ENCODE measurements at regions not wholly inside any gene's neighbourhood (a gene's known extent, or its start where the extent isn't known, plus 50 kb on each side); places are given as distances from the start of the nearest gene placed in this dataset.
"Not testable (repeated sequence)": the region's sequence is repeated elsewhere in the genome, so short reads cannot be mapped to it uniquely, and the experiment has no call there.

GRCh38 chr14:96686126-96686525 lies 111.1 kb upstream of the VRK1 start:
- DNase-seq (ENCODE audit: low read depth in 2 of 2), result no peak

DNA sequence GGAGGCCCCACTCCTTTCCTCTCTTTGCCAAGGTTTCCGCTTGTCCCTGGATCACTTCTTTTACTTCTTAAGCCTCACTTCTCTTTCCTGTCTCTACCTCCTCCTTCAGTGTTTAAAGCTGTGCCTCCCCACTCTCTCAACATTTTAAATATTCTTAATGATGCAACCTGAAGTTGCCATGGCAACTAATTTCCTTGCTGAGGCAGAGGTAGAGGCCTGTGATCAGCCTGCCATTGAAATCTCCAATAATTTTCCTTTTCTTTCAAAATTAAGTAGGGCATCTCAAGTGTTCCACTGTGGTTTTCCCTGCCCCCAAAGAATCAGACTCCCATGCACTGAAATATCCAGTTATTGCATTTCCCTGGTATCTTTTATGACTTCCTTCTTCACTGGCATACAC lies 108.6 kb upstream of the VRK1 start:
- DNase-seq (ENCODE audit: low read depth in 2 of 2), result no peak

- DNase-seq (ENCODE audit: low read depth in 2 of 2), result no peak
Measured at GRCh38 chr14:96690713-96691383, 106.3 kb upstream of the VRK1 start.

DNA sequence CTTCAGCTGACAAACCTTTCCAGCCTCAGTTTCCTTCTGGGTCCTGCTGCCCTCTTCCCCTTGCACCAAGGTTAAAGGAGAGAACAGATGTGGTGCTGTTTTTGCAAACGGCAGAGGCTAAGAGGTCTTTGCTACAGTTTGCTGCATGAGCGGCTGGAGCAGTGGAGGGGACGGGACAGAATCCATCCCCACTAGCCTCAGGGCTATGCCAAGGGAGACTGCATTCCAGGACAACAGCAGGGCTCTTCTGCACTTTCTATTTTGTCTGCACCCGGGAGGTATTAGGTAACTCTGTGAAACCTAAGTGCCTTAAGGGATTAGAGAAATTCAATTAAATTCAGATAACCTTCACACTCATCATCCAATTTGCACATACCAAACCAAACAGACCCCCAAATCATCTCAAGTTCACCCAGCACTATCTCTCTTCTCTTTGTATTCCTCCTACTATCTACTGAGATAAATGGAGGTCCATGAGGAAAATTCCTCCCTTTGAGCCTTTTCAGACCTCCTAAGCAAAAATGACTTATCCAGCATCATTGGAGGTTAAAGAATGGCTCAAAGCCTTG lies 103.8 kb upstream of the VRK1 start:
- no peak for DNase-seq (ENCODE audit: low read depth in 2 of 2)

- DNase-seq (ENCODE audit: low read depth in 2 of 2), result no peak
Measured at GRCh38 chr14:96693987-96694386, 103.2 kb upstream of the VRK1 start.

DNA sequence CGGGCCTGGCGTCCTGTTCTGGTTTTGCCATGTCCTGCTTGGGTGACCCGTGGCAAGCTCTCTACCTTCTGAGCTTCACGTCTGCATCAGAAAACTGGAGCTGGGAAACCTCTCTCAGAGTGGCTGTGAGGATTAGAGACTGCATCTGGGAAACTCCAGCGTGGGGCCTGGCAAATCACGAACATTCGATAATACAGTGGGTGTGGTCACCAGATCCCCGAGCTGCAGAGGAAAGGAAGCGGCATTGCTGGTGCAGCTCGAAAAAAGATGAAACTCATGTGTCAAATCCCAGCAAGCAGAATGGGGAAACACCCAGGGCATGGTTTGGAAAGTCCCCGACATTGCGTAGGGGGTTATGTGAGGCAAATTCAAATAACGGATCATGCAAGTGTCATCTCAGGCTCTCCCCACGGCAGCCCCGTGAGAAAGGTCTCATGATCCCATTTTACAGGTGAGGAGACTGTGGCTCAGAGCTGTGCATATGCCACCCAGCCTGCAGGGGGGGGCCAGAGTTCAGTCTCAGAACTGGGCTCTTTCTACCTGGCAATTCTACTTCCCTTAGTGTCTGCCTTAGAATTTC lies 98.1 kb upstream of the VRK1 start:
- DNase-seq (ENCODE audit: low read depth in 2 of 2), result no peak

- no peak for DNase-seq (ENCODE audit: low read depth in 2 of 2)
Measured at GRCh38 chr14:96699666-96700065, 97.5 kb upstream of the VRK1 start.

GRCh38 chr14:96702831-96703230 lies 94.4 kb upstream of the VRK1 start:
- DNase-seq (ENCODE audit: low read depth in 2 of 2), result no peak

- no peak for DNase-seq (ENCODE audit: low read depth in 2 of 2)
Measured at GRCh38 chr14:96705422-96706092, 91.6 kb upstream of the VRK1 start.

DNA sequence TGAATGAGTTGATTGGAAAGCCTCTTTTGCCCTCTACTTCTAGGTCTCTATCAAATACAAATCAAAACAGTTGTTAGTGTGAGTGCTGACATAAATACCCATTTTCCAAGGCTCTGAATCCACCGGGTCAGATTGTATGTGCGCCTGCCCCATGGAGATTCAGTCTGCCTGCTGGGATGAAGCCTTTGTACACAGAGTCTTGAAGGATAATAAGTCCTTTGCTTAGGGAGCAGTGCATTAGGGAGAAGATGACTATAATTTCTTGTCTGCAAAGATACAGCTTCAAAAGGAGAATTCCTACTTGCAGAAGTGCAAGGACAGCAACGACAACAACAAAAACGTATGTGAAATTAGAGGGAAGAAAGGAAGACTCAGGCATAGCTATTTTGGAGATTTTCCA lies 90.3 kb upstream of the VRK1 start:
- DNase-seq (ENCODE audit: low read depth in 2 of 2), result no peak

DNA sequence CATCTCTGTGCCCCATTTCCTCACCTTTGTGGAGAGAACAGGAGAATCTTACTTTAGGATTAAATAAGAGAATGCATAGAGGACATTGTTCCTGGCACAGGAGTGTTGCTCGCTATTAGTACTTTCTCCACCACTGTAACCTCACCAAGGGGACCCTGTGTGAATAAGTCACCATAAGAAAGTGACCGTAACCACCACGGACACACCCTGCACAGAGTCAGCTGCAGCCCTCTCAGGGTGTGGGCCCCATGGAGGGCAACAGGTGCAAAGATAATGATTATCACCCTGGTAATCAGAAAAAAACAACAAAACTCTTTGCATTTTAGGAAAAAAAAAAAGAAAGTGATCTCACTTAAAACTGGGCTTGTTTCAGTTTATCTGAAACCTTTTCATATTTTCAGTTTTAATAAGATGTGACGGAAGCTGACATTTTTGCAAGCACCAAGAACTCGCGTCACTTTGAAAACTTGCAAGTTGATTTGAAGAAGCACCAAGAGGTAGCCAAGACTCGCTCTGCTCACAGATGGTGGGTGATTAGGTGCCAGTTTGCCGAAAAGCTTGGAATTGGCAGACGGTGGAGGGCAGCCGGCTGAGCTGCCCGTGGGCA lies 87.0 kb upstream of the VRK1 start:
- DNase-seq (ENCODE audit: low read depth in 2 of 2), result no peak

DNA sequence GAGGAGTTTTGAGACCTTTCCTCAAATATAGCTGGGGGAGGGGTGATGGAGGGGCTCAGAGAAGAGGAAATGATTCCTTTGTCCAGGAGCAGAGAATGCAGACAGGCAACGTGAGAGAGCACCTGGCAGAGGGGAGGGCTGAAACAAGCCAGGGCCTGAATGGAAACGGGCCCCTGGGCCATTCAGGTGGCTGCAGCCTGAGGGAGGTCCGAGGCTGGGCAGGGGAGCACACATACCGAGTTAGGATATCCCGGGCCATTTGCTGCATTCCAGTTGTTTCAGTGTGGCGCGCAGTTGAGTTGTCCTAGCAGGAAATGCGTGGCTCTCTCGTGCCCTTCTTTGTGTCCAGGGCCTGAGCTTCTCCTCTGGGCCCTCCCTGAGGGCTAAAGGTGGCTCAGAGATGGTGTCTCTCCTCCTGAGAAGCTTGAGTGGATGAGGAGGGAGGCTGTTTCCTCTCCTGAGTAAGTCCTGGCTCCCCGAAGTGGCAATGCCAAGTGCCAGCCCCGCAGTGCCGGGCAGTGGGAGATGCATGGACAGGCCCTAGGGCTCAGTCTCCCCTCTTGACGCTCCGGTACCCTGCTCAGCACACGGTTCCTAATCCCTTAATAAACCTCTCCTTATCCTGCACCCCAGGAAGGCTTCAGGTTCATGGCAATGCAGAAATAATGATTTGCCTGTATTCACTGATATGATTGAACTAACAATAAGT lies 85.5 kb upstream of the VRK1 start:
- DNase-seq (ENCODE audit: low read depth in 2 of 2), result no peak

DNA sequence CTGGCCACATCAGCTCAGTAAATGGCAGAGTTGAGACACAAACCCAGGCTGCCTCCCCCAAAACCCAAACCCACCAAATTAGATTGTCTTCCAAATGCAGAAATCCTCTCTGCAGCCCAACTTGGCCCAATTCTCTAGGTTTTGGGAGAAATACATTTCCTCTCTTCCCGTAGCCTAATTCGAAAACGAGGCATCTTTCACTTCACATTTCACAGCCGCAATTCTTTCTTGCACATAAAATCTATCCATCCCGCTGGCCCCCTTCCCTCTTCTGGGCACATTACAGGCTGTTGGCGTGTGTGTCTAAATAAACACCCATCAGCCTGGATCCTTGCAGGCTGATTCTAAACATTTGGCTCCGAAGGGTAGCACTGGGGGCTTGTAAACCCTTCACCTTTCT lies 83.8 kb upstream of the VRK1 start:
- DNase-seq (ENCODE audit: low read depth in 2 of 2), result no peak

GRCh38 chr14:96714537-96714936 lies 82.6 kb upstream of the VRK1 start:
- not testable (repeated sequence) for DNase-seq (ENCODE audit: low read depth in 2 of 2)

- DNase-seq (ENCODE audit: low read depth in 2 of 2), result no peak
Measured at GRCh38 chr14:96717116-96717515, 80.1 kb upstream of the VRK1 start.

- DNase-seq (ENCODE audit: low read depth in 2 of 2), result no peak
Measured at GRCh38 chr14:96718407-96718806, 78.8 kb upstream of the VRK1 start.

- DNase-seq (ENCODE audit: low read depth in 2 of 2), result not testable (repeated sequence)
Measured at GRCh38 chr14:96720702-96721101, 76.5 kb upstream of the VRK1 start.

DNA sequence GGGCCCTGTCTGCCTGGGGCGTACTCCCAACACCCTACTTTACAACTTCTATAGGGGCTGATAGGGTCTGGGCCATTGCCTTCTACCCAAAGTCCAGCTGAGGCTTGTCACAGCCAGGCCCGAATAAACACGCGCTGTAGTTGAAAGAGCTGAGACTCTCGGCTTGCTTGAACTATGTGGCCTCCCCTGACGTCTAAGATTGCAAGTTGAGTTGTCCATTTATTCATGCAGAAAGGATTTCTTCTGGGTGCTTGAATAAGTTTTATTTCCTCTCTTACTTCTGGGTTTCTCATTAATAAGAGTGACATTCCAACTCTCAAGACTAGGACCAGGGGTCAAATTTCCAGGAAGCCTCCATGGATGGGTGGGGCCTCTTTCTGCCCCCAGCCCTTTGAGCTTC lies 74.4 kb upstream of the VRK1 start:
- DNase-seq (ENCODE audit: low read depth in 2 of 2), result no peak

- DNase-seq (ENCODE audit: low read depth in 2 of 2), result no peak
Measured at GRCh38 chr14:96723946-96724345, 73.2 kb upstream of the VRK1 start.

DNA sequence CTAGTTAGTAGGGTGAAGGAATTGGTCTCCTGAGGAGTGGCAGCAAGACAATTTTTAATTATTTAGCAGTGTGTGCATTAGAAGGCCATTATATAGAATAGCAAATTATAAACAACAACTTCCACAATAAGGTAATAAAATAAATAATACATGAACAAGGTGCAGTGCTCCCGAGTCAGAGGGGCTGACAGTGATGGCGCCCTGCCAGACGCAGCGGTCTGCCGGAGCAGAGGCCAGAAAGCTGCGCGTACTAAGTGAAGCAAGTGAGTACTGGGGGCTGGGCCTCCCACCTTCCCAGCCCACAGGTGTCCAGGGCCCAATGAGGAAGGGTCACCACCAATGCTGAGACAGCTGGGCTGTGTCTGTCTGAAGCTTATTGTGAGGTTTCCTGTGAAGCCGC lies 72.0 kb upstream of the VRK1 start:
- DNase-seq (ENCODE audit: low read depth in 2 of 2), result no peak

GRCh38 chr14:96727073-96727472 lies 70.1 kb upstream of the VRK1 start:
- no peak for DNase-seq (ENCODE audit: low read depth in 2 of 2)

DNA sequence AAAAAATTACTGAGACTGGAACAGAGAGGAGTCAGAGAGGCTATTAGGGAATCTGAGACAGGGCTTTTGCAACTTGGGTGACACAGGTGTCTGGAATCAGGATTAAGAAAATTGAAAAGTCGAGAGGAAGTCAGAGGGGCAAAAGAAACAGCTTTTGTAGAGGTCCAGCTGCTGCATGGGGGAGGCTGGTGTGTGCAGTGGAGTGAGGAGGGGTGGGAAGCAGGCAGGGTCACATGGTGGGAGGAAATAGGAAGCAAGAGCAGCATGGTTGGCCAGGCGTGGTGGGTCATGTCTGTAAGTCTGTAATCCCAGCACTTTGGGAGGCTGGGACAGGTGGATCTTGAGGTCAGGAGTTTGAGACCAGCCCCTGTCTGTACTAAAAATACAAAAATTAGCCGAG lies 69.7 kb upstream of the VRK1 start:
- no peak for DNase-seq (ENCODE audit: low read depth in 2 of 2)

Measured in stimulated activated CD8-positive, alpha-beta memory T cell treated with anti-CD3 and anti-CD28 coated beads, Interleukin-15, amount 100 ng/mL, for 48 hours (primary cell).